ENCODE measurements at regions not wholly inside any gene's neighbourhood (a gene's known extent, or its start where the extent isn't known, plus 50 kb on each side); places are given as distances from the start of the nearest gene placed in this dataset.

GRCh38 chr20:17822039-17822438 is 122.3 kb downstream of the BANF2 start:
- TF ChIP-seq POLR2A (IDR thresholded peaks at IDR 0.05) (no peak), EP300 (IDR thresholded peaks at IDR 0.05) (no peak)
